ENCODE measurements at regions not wholly inside any gene's neighbourhood (a gene's known extent, or its start where the extent isn't known, plus 50 kb on each side); places are given as distances from the start of the nearest gene placed in this dataset.

GRCh38 chr6:81900616-81901015 is 148.1 kb upstream of the TENT5A start:
- CTCF ChIA-PET, result no interaction called here
- in situ Hi-C loops (cut with HindIII; ENCODE audit: low pct_unique_long_range_greater_than_20kb, low sequenced_read_pairs) (no loop called here), intact Hi-C loops (cut with micrococcal nuclease; ENCODE audit: unreplicated experiment) (no loop called here)
- no peak for DNase-seq (ENCODE audit: low read depth, low spot score)
- Histone ChIP-seq H3K4me1 (ENCODE audit: control insufficient read depth, insufficient read depth, low read length) (no peaks in the 10 kb centered on the region), H3K4me3 (ENCODE audit: low read depth in 2 of 2, low read length in 2 of 2) (no peak overlapping the region), H3K27me3 (ENCODE audit: control insufficient read depth, insufficient read depth, low read length) (no peaks in the 10 kb centered on the region), H3K27ac (ENCODE audit: low read length) (no peak overlapping the region), H3K36me3 (ENCODE audit: control insufficient read depth, insufficient read depth, low read length) (no peaks in the 10 kb centered on the region), H3K9me3 (ENCODE audit: control insufficient read depth, insufficient read depth, low read depth, low read length) (no peaks in the 10 kb centered on the region)
- POLR2A ChIA-PET, result interaction anchor here (0.6 kb wide), 1 partner anchor 242 kb away, joined by 3 read pairs; no protein-coding TSS in a partner anchor
- no TSS peak for BruUV-seq (replicated peaks)
- TF ChIP-seq POLR2AphosphoS5 (IDR thresholded peaks at IDR 0.05; ENCODE audit: low read depth, low read length), result no peak
- TF ChIP-seq CTCF (IDR thresholded peaks at IDR 0.05), result no peak
- no peak for TF ChIP-seq SIN3A (IDR thresholded peaks at IDR 0.05; ENCODE audit: borderline replicate concordance, insufficient read depth, low read depth, low read length)
- TF ChIP-seq TCF7L2 (IDR thresholded peaks at IDR 0.05; ENCODE audit: low read depth, low read length), result no peak
- TF ChIP-seq REST (IDR thresholded peaks at IDR 0.05; ENCODE audit: insufficient read depth in 1 of 2, low read depth in 2 of 2, low read length in 1 of 2), result no peak
- no peak for ATAC-seq

GRCh38 chr6:81897793-81898192 is 145.3 kb upstream of the TENT5A start:
- H3K9me3 ChIP-seq (ENCODE audit: control insufficient read depth, insufficient read depth, low read depth, low read length), result no peaks in the 10 kb centered on the region
- no peaks in the 10 kb centered on the region for H3K4me1 ChIP-seq (ENCODE audit: control insufficient read depth, insufficient read depth, low read length)
- no peaks in the 10 kb centered on the region for H3K27me3 ChIP-seq (ENCODE audit: control insufficient read depth, insufficient read depth, low read length)
- no peaks in the 10 kb centered on the region for H3K36me3 ChIP-seq (ENCODE audit: control insufficient read depth, insufficient read depth, low read length)
- DNase-seq (ENCODE audit: low read depth, low spot score), result no peak
- intact Hi-C loops (cut with micrococcal nuclease; ENCODE audit: unreplicated experiment) (no loop called here), in situ Hi-C loops (cut with HindIII; ENCODE audit: low pct_unique_long_range_greater_than_20kb, low sequenced_read_pairs) (no loop called here)
- H3K27ac ChIP-seq (ENCODE audit: low read length), result no peak overlapping the region
- no TSS peak for BruUV-seq (replicated peaks)
- POLR2A ChIA-PET, result no interaction called here
- no peak for TF ChIP-seq SIN3A (IDR thresholded peaks at IDR 0.05; ENCODE audit: borderline replicate concordance, insufficient read depth, low read depth, low read length)
- TF ChIP-seq TCF7L2 (IDR thresholded peaks at IDR 0.05; ENCODE audit: low read depth, low read length), result no peak
- no peak for TF ChIP-seq CTCF (IDR thresholded peaks at IDR 0.05)
- TF ChIP-seq POLR2AphosphoS5 (IDR thresholded peaks at IDR 0.05; ENCODE audit: low read depth, low read length), result no peak
- no peak for TF ChIP-seq REST (IDR thresholded peaks at IDR 0.05; ENCODE audit: insufficient read depth in 1 of 2, low read depth in 2 of 2, low read length in 1 of 2)
- ATAC-seq, result no peak
- CTCF ChIA-PET, result no interaction called here
- no peak overlapping the region for H3K4me3 ChIP-seq (ENCODE audit: low read depth in 2 of 2, low read length in 2 of 2)

All from Panc1 (cell line).